ENCODE measurements at regions not wholly inside any gene's neighbourhood (a gene's known extent, or its start where the extent isn't known, plus 50 kb on each side); places are given as distances from the start of the nearest gene placed in this dataset.

GRCh38 chrX:118904218-118904617 lies 70.2 kb upstream of the LONRF3 start:
- TF ChIP-seq CTCF (IDR thresholded peaks at IDR 0.05) (no peak), POLR2A (IDR thresholded peaks at IDR 0.05) (no peak), POLR2AphosphoS5 (IDR thresholded peaks at IDR 0.05) (no peak)
